DMS53 treated with DMSO at 0.1 percent for 48 hours (cell line): ENCODE measurements at regions not wholly inside any gene's neighbourhood (a gene's known extent, or its start where the extent isn't known, plus 50 kb on each side); places are given as distances from the start of the nearest gene placed in this dataset.
A peak's percentile ranks its signal among the peaks of the same experiment; 100 is the strongest.
"Not testable (repeated sequence)": the region's sequence is repeated elsewhere in the genome, so short reads cannot be mapped to it uniquely, and the experiment has no call there.

Source experiments
- DNase-seq: peaks from one replicate; lab custom pipeline; 2025; ENCODE audit not compliant: unreplicated experiment; lab: John Stamatoyannopoulos, UW

GRCh38 chr9:104269996-104270963 is 176.2 kb downstream of the SMC2 start:
- DNase-seq = peak; percentile 60

- no peak for DNase-seq
These were observed 182.7 kb downstream of the SMC2 start for GRCh38 chr9:104276709-104277245.

GRCh38 chr9:104278929-104279496 is 184.9 kb downstream of the SMC2 start:
- no peak for DNase-seq

GRCh38 chr9:104279535-104280177 is 185.5 kb downstream of the SMC2 start:
- no peak for DNase-seq

DNA sequence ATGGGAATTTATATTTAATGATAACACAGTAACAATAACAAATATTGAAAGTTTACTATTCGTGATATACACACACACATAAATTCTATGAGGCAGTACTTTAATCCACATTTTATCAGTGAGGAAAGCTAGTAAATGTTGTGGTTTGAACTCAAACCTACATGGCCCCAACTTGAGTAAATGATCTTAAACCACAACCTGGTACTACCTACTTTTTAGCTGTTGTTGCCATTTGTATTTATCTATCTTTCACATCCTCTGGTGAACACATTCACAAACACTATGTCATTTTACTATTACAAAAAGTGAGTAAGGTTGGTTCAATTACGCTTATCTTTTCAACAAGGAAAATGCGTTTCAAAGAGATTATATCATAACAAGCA is 186.1 kb downstream of the SMC2 start:
- no peak for DNase-seq

DNA sequence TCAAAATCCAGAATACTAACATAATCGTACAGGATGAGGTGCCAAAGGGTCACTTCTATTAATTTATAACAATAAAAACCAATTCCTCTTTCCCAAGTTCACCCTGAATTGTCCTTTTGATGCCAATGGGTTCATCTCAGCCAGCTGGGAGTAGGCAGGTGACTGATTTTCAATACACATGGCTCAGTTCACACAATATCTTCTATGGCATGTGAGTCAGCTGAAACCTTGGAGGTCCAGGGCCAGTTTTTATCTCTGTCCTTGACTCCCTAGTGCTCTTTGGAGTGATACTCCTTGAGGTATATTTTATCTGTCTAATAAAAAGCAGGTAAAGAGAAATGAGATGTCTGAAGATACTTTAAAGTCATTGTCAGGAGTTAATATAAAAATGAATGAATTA is 186.6 kb downstream of the SMC2 start:
- no peak for DNase-seq

- DNase-seq = no peak
These were observed 192.1 kb downstream of the SMC2 start for GRCh38 chr9:104286187-104286586.

GRCh38 chr9:104286799-104287198 is 192.7 kb downstream of the SMC2 start:
- no peak for DNase-seq

DNA sequence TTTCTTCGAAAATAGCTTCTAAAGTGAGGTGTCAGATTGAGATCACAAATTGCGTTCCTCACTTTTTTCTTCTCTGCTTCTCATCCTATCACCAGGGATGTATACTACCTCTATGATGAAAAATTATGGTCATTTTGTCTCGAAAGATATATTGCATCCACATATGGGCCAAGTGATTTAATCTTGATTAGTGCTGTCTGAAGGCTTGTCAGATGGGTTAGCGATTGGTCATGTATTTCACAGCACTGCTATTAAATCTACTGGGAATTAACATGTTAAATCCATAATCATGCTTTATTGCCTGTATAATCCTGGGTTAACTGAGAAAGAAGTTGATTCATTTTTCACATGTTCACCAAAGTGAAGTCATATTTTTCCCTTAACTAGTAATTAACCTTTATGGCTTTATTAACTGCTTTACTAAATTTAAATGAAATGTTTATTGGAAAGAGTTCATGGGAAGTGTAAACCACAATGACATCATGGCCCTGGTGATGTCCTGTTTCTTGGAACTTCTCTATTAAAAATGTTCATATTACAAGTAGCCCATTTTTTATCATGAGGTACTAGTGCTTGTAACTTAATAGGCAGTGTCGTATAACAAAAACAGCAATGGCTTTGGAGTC is 193.3 kb downstream of the SMC2 start:
- DNase-seq = no peak

- DNase-seq = no peak
These were observed 199.8 kb downstream of the SMC2 start for GRCh38 chr9:104293877-104294276.

- no peak for DNase-seq
These were observed 203.9 kb upstream of the OR13F1 start for GRCh38 chr9:104300124-104300523.

- DNase-seq = peak; percentile 1
These were observed 202.3 kb upstream of the OR13F1 start for GRCh38 chr9:104301755-104302154.

- no peak for DNase-seq
These were observed 201.3 kb upstream of the OR13F1 start for GRCh38 chr9:104302775-104303174.

DNA sequence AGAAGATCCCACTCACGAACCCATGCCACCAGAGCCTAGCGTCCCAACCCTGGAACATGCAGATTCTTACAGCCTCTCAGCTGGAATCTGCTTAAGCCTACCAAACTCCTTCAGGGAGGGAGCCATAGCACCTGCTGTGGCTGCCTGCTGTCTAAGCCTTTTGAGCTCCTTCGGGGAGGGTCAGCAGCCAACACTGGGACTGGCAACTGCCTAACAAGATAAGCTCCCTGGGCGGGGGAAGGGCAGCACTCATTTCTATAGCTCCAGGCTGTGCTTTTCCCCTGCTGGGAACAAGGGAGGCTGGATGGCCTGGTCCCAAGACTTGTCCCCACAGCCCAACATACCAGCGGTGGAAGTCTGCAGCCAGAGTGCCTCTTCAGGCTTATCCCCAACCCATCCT is 199.1 kb upstream of the OR13F1 start:
- no peak for DNase-seq

GRCh38 chr9:104313396-104314110 is 190.5 kb upstream of the OR13F1 start:
- no peak for DNase-seq

DNA sequence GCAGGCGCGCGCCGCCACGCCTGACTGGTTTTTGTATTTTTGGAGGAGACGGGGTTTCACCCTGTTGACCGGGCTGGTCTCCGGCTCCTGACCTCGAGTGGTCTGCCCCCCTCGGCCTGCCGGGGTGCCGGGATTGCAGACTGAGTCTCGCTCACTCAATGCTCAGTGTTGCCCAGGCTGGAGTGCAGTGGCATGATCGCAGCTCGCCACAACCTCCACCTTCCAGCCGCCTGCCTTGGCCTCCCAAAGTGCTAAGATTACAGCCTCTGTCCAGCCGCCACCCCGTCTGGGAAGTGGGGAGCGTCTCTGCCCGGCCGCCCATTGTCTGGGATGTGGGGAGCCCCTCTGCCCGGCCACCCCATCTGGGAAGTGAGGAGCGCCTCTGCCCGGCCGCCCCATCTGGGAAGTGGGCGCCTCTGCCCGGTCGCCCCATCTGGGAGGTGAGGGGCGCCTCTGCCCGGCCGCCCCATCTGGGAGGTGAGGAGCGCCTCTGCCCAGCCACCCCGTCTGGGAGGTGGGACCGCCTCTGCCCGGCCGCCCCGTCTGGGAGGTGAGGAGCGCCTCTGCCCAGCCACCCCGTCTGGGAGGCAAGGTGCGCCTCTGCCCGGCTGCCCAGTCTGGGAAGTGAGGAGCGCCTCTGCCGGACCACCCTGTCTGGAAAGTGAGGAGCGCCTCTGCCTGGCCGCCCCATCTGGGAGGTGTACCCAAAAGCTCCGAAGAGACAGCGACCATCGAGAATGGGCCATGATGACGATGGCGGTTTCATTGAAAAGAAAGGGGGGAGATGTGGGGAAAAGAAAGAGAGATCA is 187.7 kb upstream of the OR13F1 start:
- DNase-seq = not testable (repeated sequence)

DNA sequence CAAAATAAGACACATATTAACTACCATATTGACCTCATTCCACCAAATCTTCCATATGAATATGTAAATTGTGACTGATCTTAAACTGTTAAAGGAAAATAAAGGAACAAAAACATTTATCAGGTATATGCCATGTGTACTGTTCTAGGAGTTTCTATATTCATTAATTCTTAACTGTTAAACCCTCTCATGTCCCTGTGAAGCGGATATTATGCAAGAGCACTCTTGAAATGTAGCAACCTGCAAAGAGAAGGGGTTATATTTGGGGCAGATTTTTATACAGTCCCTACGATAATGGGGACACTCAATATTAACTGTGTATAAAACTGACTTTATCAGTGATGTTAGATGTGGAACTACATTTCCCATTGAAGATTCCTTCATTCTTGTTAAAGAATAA is 184.9 kb upstream of the OR13F1 start:
- no peak for DNase-seq

GRCh38 chr9:104319685-104320084 is 184.4 kb upstream of the OR13F1 start:
- peak; percentile 36 for DNase-seq

DNA sequence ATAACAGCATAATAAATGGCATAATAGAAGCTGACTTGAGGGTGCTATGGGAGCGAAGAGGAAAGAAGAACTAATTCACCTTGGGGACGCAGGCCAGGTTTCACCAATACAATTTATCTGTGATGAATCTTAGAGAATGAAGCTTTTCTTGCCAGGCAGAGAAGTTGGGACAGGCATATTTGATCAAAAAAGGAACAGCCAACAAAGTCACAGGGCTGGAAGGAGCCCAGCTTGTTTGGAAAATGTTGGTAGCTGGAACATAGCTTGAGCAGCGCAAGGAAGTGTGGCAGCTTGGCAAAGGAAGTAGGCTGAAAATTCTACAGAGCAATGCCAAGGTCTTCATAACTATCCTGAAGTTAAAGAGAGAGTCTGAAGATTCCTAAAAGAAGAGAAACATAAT is 181.5 kb upstream of the OR13F1 start:
- no peak for DNase-seq
